ENCODE measurements at regions not wholly inside any gene's neighbourhood (a gene's known extent, or its start where the extent isn't known, plus 50 kb on each side); places are given as distances from the start of the nearest gene placed in this dataset.
"Not testable (repeated sequence)": the region's sequence is repeated elsewhere in the genome, so short reads cannot be mapped to it uniquely, and the experiment has no call there.

DNA sequence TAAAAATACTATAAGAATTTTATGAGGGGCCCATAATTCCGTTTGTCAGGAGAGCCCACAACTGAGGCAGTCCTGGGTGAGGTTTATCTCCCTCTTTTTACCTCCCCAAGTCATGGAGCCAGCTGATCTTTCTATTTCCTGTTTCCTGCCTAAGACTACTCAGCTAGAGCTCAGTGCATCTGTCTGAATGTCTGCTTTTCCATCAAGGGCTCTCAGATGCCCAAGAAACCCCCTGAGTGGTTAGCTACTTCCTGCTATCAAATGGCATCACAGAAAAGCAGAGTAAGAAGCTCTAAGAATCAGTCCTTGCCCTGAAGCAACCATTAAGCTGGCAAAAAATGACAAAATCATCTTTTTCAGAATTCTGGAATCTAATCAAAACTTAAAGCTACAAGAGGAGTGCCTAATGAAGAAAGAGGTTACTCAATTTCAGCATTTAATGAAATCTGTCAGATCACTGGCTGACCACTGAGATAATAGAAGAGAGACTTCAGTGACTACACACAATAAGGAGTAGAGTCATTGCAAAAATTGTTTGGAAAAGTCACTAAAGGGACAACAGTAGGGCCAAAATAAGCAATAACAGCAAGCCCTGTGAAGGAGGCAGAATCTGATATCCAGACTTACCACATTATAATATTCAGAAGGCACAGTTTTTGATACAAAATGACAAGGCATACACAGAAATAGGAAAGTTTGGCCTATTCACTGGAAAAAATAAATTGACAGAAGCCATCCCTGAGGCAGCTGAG lies 150.1 kb downstream of the CYB561 start:
- no peak for DNase-seq

DNA sequence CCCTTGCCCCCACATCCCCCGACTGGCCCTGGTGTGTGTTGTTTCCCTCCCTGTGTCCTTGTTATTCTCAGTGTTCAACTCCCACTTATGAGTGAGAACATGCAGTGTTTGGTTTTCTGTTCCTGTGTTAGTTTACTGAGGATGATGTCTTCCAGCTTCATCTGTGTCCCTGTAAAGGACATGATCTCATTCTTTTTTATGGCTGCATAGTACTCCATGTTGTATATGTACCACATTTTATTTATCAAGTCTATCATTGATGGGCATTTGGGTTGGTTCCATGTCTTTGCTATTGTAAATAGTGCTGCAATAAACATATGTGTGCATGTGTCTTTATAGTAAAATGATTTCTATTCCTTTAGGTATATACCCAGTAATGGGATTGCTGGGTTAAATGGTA lies 147.2 kb downstream of the CYB561 start:
- DNase-seq: not testable (repeated sequence)

DNA sequence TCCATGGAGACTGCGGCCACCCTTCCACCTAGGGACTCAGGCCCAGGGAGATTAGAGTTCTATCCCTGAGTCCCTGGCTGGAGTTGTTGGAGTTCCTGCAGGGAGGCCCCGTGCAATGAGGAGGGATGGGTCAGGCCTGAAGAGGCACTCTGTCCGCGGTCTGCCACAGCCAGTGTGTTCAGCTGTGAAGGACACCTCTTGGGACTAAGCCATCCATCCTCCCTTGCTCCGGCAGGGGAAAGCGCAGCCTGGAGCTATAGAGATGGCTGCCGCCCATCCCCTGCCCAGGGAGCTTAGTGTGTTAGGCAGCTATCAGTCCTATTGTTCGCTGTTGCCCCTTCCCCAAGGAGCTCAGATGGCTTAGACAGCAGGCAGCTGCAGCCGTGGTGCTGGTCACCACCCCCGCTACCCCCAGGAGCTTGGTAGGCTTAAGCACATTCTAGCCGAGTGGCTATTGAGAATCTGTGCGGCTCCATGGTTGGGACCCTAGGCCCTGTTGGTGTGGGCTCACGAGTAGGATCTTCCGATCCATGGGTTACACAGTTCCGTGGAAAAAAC lies 141.3 kb downstream of the CYB561 start:
- no peak for DNase-seq

- DNase-seq: no peak
Observed at GRCh38 chr17:63305857-63306256, 140.2 kb downstream of the CYB561 start.

DNA sequence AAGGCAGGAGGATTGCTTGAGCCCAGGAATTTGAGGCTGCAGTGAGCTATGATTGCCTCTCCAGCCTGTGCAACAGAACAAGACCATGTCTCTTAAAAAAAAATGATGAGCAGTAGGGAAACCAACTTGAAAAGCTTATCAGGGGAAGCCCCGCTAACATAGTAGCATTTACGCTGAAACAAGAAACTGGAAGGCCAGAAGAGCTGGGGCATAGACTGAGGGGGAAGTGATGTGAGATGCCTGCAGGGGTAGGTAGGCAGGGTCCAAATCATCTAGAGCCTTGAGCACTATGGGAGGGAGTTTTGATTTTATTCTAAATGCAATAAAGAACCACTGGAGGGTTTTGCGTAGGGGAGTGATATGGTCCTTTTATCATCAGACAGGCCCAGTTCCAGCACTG lies 139.3 kb downstream of the CYB561 start:
- DNase-seq: no peak

- DNase-seq: no peak
Observed at GRCh38 chr17:63308272-63308671, 137.8 kb downstream of the CYB561 start.

- no peak for DNase-seq
Observed at GRCh38 chr17:63309021-63309420, 137.1 kb downstream of the CYB561 start.

DNA sequence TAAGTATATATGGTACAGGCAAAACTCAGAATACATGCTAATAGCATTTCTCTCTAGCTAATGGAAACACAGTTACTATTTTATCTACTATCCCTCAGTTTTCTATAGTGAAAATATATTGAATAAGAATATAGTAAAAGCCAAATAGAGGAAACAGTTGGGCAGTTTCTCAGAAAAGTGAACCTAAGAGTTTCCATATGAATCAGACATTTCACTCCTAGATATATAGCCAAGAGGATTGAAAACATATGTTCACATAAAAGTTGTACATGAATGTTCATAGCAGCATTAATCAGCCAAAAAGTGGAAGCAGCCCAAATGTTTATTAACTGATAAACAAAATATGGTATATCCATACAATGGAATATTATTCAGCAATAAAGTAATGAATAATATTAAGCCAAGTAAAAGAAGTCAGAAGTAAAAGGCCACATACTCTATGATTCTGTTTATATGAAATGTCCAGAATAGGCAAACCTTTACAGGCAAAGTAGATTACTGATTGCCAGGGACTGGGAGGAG lies 134.6 kb downstream of the CYB561 start:
- no peak for DNase-seq

- no peak for DNase-seq
Observed at GRCh38 chr17:63314761-63315160, 131.3 kb downstream of the CYB561 start.

DNA sequence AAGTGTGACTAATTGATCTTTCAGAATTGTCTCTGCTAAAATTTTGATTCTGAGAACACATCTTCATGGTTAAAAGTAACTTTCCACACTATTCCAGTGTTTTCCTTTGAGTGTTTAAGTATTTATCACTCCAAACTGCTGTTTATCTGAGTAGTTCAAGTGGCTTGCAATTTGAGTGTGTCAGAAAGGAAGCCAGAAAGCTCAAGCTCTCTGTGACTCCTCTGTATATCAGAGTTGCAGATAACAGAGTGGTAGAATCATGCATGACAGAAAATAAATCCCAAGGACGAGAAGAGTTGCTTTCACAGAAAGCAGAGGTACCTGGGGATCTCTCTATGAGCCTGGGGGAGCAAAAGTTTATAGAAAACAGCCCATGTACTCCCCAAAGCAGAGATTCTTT lies 130.0 kb downstream of the CYB561 start:
- DNase-seq: no peak

DNA sequence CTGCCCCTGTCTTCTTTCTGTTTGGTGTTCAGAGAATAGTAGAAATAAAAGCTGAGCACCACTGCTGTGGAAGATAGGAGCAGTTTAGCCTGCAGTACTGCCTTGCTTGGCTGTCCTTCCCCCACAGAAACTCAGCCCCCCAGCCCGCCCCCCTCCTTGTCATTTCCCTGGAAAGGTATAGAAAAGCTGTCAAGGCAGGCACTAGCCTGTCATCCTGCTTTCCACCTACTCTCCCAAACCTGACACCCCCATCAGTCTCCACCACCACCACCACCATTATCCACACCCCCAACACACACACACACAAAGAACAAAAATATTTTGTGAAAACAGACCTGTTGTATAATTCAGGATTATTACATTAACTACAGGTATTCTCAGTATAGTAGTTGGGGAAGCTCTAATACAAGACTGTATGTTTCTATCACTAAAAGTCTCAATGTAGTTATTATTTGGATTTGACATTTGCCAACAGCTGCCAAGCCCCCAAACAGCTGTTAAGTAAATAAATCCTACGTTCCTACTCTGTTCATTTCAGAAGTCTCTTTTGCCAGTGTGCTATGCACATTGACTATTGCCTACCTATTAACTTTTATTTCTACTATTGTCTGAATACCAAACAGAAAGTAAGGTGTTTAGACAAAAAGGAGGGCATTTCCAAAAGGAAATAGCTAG lies 128.8 kb downstream of the CYB561 start:
- DNase-seq: no peak

DNA sequence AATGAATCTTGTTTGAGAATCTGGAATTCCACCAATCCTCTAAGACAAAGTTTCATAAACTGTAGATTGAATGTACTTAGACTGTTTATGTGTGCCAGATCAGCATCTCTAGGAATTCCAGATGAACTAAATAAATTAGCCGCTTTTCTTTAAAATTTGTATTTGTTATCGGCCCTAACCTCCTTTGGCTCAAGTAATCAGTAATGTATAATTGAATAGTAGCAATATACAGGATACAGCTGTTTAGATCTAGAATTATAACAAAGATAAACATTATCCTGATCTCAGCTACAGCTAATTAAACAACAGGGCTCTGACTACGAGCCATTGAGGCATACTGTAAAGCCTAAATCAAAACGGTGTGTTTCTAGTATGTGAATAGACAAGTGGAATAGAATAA lies 120.3 kb downstream of the CYB561 start:
- DNase-seq: no peak

DNA sequence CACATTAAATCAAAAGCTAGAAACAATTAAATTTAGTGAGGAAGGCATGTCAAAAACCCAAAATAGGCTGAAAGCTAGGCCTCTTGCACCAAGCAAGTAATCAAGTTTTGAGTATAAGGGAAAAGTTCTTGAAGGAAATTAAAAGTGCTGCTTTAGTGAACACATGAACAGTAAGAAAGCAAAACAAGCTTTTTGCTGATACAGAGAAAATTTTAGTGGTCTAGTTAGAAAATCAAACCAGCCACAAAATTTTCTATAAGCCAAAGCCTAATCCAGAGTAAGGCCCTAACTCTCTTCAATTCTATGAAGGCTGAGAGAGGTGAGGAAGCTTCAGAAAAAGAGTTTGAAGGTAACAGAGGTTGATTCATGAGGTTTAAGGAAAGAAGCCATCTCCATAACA lies 116.2 kb downstream of the CYB561 start:
- DNase-seq: no peak

DNA sequence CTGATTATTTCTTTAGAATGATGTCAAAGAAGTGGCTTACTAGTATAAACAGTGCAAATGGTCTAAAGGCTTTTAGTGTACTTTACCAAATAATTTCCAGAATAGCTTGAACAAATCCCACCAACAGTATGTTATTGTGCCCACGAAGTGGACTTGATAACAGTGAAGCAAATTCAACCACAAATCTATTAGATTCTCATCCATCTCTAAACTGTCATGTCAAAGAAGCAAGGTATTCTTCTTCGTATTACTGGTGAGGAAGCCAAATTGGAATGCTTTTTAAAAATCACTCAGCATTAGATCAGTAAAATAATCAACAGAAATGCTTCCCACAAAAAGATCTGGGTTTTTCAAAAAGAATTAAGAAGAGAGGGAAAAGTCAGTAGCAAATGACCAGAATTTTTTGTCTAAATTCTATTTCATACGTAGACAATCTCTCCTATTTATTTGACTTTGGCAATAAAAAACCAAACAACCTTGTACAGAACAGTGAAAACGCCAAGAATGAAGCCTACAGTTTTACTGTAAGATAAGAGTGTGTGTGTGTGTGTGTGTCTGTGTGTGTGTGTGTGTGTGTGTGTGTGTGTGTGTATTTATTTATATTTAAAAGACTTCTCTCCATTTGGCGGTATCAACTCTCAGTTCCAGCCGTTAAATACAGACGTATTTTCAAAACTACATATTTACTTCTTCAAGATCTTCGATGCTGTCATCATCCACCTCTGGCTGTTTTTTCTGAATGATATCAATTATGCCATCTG lies 114.6 kb downstream of the CYB561 start:
- no peak for DNase-seq

DNA sequence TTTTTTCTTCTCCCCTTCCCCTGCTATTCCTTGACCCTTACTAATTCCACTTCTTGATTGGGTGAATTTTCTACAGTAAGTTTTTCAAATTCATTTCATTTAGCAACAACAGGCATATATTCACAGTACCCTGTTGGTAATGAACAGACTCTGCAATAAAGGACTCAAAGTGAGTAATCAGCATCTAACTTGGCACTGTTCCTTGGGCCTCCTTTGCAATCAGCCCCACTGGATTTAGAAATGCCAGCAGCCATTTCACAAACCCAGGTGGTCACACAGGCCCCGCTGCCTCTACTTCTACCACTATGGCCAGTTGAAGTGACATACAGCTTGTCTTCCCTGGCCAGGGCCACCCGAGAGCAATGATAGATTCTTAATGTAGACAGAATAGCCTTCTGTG lies 113.8 kb downstream of the CYB561 start:
- DNase-seq: no peak

DNA sequence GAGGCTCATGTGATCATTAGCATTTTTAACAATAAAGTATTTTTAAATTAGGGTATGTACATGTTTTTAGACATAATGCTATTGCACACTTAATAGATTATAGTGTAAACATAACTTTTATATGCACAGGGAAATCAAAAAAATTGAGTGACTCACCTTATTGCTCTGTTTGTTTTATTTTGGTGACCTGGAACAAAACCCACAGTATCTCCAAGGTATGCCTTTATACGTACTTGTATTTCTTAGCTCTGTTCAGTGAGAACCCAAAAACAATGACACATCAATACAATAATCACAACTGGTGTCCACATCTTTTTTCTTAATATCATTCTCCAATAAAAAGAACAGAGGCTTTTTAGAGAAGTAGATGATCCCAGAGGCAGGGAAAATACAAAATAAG lies 112.2 kb downstream of the CYB561 start:
- no peak for DNase-seq

DNA sequence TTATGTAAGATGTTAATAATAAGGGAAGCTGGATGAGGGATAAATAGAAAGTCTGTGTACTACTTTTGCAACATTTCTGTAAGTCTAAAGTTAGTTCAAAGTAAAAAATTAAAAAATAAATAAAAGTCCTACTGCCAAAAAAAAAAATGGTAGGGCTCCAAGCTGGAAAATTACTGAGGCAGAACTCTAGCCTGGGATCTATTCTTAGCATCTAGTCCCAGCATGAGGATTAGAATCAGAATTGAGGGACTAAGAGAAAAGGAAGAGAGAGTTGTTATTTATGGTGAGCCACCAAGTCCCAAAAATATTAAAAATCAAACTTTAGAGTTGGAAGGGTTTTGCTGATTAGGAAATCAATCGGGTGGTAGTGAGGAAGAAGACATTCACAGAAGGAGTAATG lies 110.3 kb downstream of the CYB561 start:
- DNase-seq: no peak

DNA sequence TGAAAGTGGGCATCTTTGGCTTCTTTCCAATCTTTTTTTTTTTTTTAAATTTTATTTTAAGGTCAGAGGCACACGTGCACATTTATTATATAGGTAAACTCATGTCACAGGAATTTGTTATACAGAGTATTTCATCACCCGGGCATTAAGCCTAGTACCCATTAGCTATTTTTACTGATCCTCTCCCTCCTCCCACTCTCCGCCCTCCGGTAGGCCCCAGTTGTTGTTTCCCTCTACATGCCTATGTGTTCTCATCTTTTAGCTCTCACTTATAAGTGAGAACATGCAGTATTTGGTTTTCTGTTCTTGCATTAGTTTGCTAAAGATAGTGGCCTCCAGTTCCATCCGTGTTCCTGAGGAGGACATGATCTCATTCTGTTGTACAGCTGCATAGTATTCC lies 108.5 kb downstream of the CYB561 start:
- DNase-seq: no peak

GRCh38 chr17:63338272-63338671 lies 107.8 kb downstream of the CYB561 start:
- no peak for DNase-seq

- DNase-seq: no peak
Observed at GRCh38 chr17:63341276-63341675, 104.8 kb downstream of the CYB561 start.

- no peak for DNase-seq
Observed at GRCh38 chr17:63344383-63344782, 101.7 kb downstream of the CYB561 start.

- no peak for DNase-seq
Observed at GRCh38 chr17:63345611-63346010, 100.5 kb downstream of the CYB561 start.

- DNase-seq: no peak
Observed at GRCh38 chr17:63347475-63347874, 98.6 kb downstream of the CYB561 start.

Measured in SHP77 (cell line).